HL-60 (cell line): ENCODE measurements at regions not wholly inside any gene's neighbourhood (a gene's known extent, or its start where the extent isn't known, plus 50 kb on each side); places are given as distances from the start of the nearest gene placed in this dataset.
"Not testable (repeated sequence)": the region's sequence is repeated elsewhere in the genome, so short reads cannot be mapped to it uniquely, and the experiment has no call there.

Source experiments
- POLR2AphosphoS5 ChIP-seq: IDR thresholded peaks from 2 replicates; pipeline ENCODE4 v1.6.1; 2012; ENCODE audit warnings: low read depth
- REST ChIP-seq: IDR thresholded peaks from 2 replicates; pipeline ENCODE4 v1.6.1; 2012; ENCODE audit warnings: low read depth; ENCODE audit not compliant: insufficient replicate concordance
- SPI1 ChIP-seq: IDR thresholded peaks from 2 replicates; pipeline ENCODE4 v1.6.1; 2012; ENCODE audit warnings: low read depth, mild to moderate bottlenecking, borderline replicate concordance
- TF ChIP-seq, protein P1 (sequence below): IDR thresholded peaks from one replicate; pipeline ENCODE4 v1.5.1; 2011; ENCODE audit warnings: low read length, control low read depth, inconsistent platforms; ENCODE audit not compliant: insufficient read depth

GRCh38 chr6:102722086-102722485 is 1328.6 kb downstream of the GRIK2 start:
- TF ChIP-seq, protein P1, sequence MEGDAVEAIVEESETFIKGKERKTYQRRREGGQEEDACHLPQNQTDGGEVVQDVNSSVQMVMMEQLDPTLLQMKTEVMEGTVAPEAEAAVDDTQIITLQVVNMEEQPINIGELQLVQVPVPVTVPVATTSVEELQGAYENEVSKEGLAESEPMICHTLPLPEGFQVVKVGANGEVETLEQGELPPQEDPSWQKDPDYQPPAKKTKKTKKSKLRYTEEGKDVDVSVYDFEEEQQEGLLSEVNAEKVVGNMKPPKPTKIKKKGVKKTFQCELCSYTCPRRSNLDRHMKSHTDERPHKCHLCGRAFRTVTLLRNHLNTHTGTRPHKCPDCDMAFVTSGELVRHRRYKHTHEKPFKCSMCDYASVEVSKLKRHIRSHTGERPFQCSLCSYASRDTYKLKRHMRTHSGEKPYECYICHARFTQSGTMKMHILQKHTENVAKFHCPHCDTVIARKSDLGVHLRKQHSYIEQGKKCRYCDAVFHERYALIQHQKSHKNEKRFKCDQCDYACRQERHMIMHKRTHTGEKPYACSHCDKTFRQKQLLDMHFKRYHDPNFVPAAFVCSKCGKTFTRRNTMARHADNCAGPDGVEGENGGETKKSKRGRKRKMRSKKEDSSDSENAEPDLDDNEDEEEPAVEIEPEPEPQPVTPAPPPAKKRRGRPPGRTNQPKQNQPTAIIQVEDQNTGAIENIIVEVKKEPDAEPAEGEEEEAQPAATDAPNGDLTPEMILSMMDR, result not testable (repeated sequence)
- not testable (repeated sequence) for TF ChIP-seq REST, POLR2AphosphoS5, SPI1
